ENCODE measurements at regions not wholly inside any gene's neighbourhood (a gene's known extent, or its start where the extent isn't known, plus 50 kb on each side); places are given as distances from the start of the nearest gene placed in this dataset.

GRCh38 chr2:437180-437579, 149.3 kb upstream of the ALKAL2 start:
- Mint-ChIP-seq H3K27me3 (ENCODE audit: low read depth, unreplicated experiment) (peaks cover 34% of the 10 kb centered on the region), H3K4me1 (ENCODE audit: low read depth, unreplicated experiment) (no peaks in the 10 kb centered on the region), H3K27ac (ENCODE audit: unreplicated experiment) (no peak overlapping the region), H3K36me3 (ENCODE audit: low read depth, unreplicated experiment) (no peaks in the 10 kb centered on the region), H3K4me3 (ENCODE audit: unreplicated experiment) (no peak overlapping the region), H3K9me3 (ENCODE audit: unreplicated experiment) (no peaks in the 10 kb centered on the region)
- Histone ChIP-seq H3K4me3 (ENCODE audit: insufficient read depth, low read depth, low read length) (no peak overlapping the region), H3K4me1 (ENCODE audit: insufficient read depth, low read length) (no peaks in the 10 kb centered on the region), H3K27me3 (ENCODE audit: insufficient read depth, low read length) (no peaks in the 10 kb centered on the region), H2AFZ (ENCODE audit: low read depth, low read length) (no peak overlapping the region), H3K79me2 (ENCODE audit: insufficient read depth, low read length) (no peaks in the 10 kb centered on the region), H3K27ac (ENCODE audit: low read depth, low read length) (no peak overlapping the region), H3K9me3 (ENCODE audit: insufficient read depth, low read depth, low read length) (no peaks in the 10 kb centered on the region), H4K20me1 (ENCODE audit: insufficient read depth, low read length) (no peaks in the 10 kb centered on the region), H3K36me3 (ENCODE audit: insufficient read depth, low read length) (no peaks in the 10 kb centered on the region), H3K9ac (ENCODE audit: low read length) (no peak overlapping the region), H3K4me2 (ENCODE audit: low read length) (no peak overlapping the region)
- FAIRE-seq (no peak), DNase-seq (ENCODE audit: low read depth) (no peak)
- TF ChIP-seq EZH2 (IDR thresholded peaks at IDR 0.05; ENCODE audit: insufficient read depth, low read length): no peak
- TF ChIP-seq, protein P1, sequence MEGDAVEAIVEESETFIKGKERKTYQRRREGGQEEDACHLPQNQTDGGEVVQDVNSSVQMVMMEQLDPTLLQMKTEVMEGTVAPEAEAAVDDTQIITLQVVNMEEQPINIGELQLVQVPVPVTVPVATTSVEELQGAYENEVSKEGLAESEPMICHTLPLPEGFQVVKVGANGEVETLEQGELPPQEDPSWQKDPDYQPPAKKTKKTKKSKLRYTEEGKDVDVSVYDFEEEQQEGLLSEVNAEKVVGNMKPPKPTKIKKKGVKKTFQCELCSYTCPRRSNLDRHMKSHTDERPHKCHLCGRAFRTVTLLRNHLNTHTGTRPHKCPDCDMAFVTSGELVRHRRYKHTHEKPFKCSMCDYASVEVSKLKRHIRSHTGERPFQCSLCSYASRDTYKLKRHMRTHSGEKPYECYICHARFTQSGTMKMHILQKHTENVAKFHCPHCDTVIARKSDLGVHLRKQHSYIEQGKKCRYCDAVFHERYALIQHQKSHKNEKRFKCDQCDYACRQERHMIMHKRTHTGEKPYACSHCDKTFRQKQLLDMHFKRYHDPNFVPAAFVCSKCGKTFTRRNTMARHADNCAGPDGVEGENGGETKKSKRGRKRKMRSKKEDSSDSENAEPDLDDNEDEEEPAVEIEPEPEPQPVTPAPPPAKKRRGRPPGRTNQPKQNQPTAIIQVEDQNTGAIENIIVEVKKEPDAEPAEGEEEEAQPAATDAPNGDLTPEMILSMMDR (IDR thresholded peaks at IDR 0.05; ENCODE audit: insufficient read depth, low read depth, low read length): no peak

DNA sequence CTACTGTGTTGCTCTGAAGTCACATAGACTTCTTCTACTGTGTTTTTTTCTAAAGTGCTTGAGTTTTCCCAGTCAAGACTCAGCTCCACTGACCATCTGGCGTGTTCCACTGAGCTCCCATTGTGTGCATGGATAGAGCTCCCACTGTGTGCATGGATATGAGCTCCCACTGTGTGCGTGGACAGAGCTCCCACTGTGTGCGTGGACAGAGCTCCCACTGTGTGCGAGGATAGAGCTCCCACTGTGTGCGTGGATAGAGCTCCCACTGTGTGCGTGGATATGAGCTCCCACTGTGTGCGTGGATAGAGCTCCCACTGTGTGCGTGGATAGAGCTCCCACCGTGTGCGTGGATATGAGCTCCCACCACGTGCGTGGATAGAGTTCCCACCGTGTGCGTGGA, 148.3 kb upstream of the ALKAL2 start:
- H3K9me3 ChIP-seq (ENCODE audit: insufficient read depth, low read depth, low read length): no peaks in the 10 kb centered on the region
- no peaks in the 10 kb centered on the region for H3K9me3 Mint-ChIP-seq (ENCODE audit: unreplicated experiment)
- H3K27me3 Mint-ChIP-seq (ENCODE audit: low read depth, unreplicated experiment): peaks cover 28% of the 10 kb centered on the region
- no peaks in the 10 kb centered on the region for H3K4me1 Mint-ChIP-seq (ENCODE audit: low read depth, unreplicated experiment)
- no peaks in the 10 kb centered on the region for H4K20me1 ChIP-seq (ENCODE audit: insufficient read depth, low read length)
- no peak overlapping the region for H2AFZ ChIP-seq (ENCODE audit: low read depth, low read length)
- TF ChIP-seq EZH2 (IDR thresholded peaks at IDR 0.05; ENCODE audit: insufficient read depth, low read length): no peak
- TF ChIP-seq, protein P1 (IDR thresholded peaks at IDR 0.05; ENCODE audit: insufficient read depth, low read depth, low read length): no peak
- no peak overlapping the region for H3K27ac Mint-ChIP-seq (ENCODE audit: unreplicated experiment)
- no peaks in the 10 kb centered on the region for H3K4me1 ChIP-seq (ENCODE audit: insufficient read depth, low read length)
- no peaks in the 10 kb centered on the region for H3K36me3 Mint-ChIP-seq (ENCODE audit: low read depth, unreplicated experiment)
- no peaks in the 10 kb centered on the region for H3K27me3 ChIP-seq (ENCODE audit: insufficient read depth, low read length)
- H3K79me2 ChIP-seq (ENCODE audit: insufficient read depth, low read length): no peaks in the 10 kb centered on the region
- no peak for DNase-seq (ENCODE audit: low read depth)
- H3K4me3 ChIP-seq (ENCODE audit: insufficient read depth, low read depth, low read length): no peak overlapping the region
- H3K27ac ChIP-seq (ENCODE audit: low read depth, low read length): no peak overlapping the region
- H3K4me2 ChIP-seq (ENCODE audit: low read length): no peak overlapping the region
- FAIRE-seq: no peak
- H3K9ac ChIP-seq (ENCODE audit: low read length): no peak overlapping the region
- no peaks in the 10 kb centered on the region for H3K36me3 ChIP-seq (ENCODE audit: insufficient read depth, low read length)
- no peak overlapping the region for H3K4me3 Mint-ChIP-seq (ENCODE audit: unreplicated experiment)

DNA sequence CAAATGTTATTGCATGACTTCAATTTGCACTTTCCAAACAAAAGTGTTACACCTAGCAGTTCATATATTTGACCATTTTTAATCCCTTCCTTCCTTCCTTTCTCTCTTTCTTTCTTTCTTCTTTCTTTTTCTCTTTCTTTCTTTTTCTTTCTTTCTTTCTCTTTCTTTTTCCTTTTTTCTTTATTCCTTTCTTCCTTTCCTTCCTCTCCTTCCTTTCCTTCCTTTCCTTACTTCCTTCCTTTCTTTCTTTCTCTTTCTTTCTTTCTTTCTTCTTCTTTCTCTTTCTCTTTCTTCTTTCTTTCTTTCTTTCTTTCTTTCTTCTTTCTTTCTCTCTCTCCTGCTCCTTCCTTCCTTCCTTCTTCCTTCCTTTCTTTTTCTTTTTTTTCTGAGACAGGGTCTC, 146.7 kb upstream of the ALKAL2 start:
- TF ChIP-seq, protein P1 (IDR thresholded peaks at IDR 0.05; ENCODE audit: insufficient read depth, low read depth, low read length): no peak
- TF ChIP-seq EZH2 (IDR thresholded peaks at IDR 0.05; ENCODE audit: insufficient read depth, low read length): no peak
- Histone ChIP-seq H3K9me3 (ENCODE audit: insufficient read depth, low read depth, low read length) (no peaks in the 10 kb centered on the region), H3K4me2 (ENCODE audit: low read length) (no peak overlapping the region), H3K79me2 (ENCODE audit: insufficient read depth, low read length) (no peaks in the 10 kb centered on the region), H3K4me3 (ENCODE audit: insufficient read depth, low read depth, low read length) (no peak overlapping the region), H3K27ac (ENCODE audit: low read depth, low read length) (no peak overlapping the region), H3K27me3 (ENCODE audit: insufficient read depth, low read length) (no peaks in the 10 kb centered on the region), H3K9ac (ENCODE audit: low read length) (no peak overlapping the region), H3K36me3 (ENCODE audit: insufficient read depth, low read length) (no peaks in the 10 kb centered on the region), H3K4me1 (ENCODE audit: insufficient read depth, low read length) (no peaks in the 10 kb centered on the region), H4K20me1 (ENCODE audit: insufficient read depth, low read length) (no peaks in the 10 kb centered on the region), H2AFZ (ENCODE audit: low read depth, low read length) (no peak overlapping the region)
- H3K36me3 Mint-ChIP-seq (ENCODE audit: low read depth, unreplicated experiment): no peaks in the 10 kb centered on the region
- no peak for FAIRE-seq
- H3K4me3 Mint-ChIP-seq (ENCODE audit: unreplicated experiment): no peak overlapping the region
- DNase-seq (ENCODE audit: low read depth): no peak
- no peak overlapping the region for H3K27ac Mint-ChIP-seq (ENCODE audit: unreplicated experiment)
- peaks cover 26% of the 10 kb centered on the region for H3K27me3 Mint-ChIP-seq (ENCODE audit: low read depth, unreplicated experiment)
- no peaks in the 10 kb centered on the region for H3K4me1 Mint-ChIP-seq (ENCODE audit: low read depth, unreplicated experiment)
- H3K9me3 Mint-ChIP-seq (ENCODE audit: unreplicated experiment): no peaks in the 10 kb centered on the region

Measured in astrocyte (in vitro differentiated cells and primary cell).